HCT116 (cell line): ENCODE measurements at regions not wholly inside any gene's neighbourhood (a gene's known extent, or its start where the extent isn't known, plus 50 kb on each side); places are given as distances from the start of the nearest gene placed in this dataset.

Source experiments
- ATAC-seq: fragments of 200-7000 bp; cut with Tn5 transposase; 2 replicates; pipeline ENCODE4 v1.9.1; 2020; ENCODE audit warnings: mild to moderate bottlenecking, moderate library complexity
- BruUV-seq: library from RNA; stranded (reverse); fragments of 400-500 nt; replicated peaks from 2 replicates; lab custom pipeline; 2021; lab: Mats Ljungman, UMichigan
- CTCF ChIA-PET: fragments of 300-600 bp; sonication (Branson Sonifier 250); formaldehyde crosslinking; loops from one replicate; lab custom pipeline; 2021; ENCODE audit warnings: antibody characterized with exemption; lab: Charles Lee
- POLR2A ChIA-PET: fragments of 300-600, 350-600 bp; sonication (Branson Sonifier 250); formaldehyde crosslinking; loops from one replicate; lab custom pipeline; 2021; ENCODE audit warnings: antibody characterized with exemption; lab: Charles Lee
- RAD21 ChIA-PET, 2 experiments: fragments of 300-600 bp; sonication (Branson Sonifier 250); formaldehyde crosslinking; loops; one replicate each; lab custom pipeline; 2023; ENCODE audit warnings: low total read pairs in 2 of 2; ENCODE audit not compliant: uncharacterized antibody in 2 of 2, unreplicated experiment in 2 of 2, low non-redundant PET in 1 of 2; lab: Charles Lee
- DNase-seq: peaks from one replicate; pipeline ENCODE4 v3.0.0-alpha.2; 2010; ENCODE audit warnings: low read depth, low spot score
- H2AFZ ChIP-seq: fragments of 200-600 bp; shearing (Covaris generic), sonication (generic); 2 replicates; pipeline ENCODE4 v1.6.1; 2017; ENCODE audit warnings: low read depth, mixed run types, mixed read lengths, antibody characterized with exemption, low read length; ENCODE audit not compliant: poor library complexity, severe bottlenecking
- H3K27ac ChIP-seq: 2 replicates; pipeline ENCODE4 v1.5.1; 2012; ENCODE audit warnings: low read depth, low read length
- H3K27me3 ChIP-seq: fragments of 200-600 bp; sonication (generic); 2 replicates; pipeline ENCODE4 v1.6.1; 2016; ENCODE audit warnings: mixed run types, low read length, mixed read lengths; ENCODE audit not compliant: insufficient read depth
- H3K36me3 ChIP-seq, 2 experiments: fragments of 200-500 bp in 1 of 2; fragments of 200-600 bp in 1 of 2; sonication (Bioruptor generic) in 1 of 2; sonication (generic) in 1 of 2; 2 replicates each; pipeline versions ENCODE4 v1.5.1 to v1.6.1; 2014 to 2016; ENCODE audit warnings: low read length in 2 of 2, inconsistent platforms in 1 of 2, mixed read lengths in 1 of 2, mixed run types in 1 of 2; ENCODE audit not compliant: insufficient read depth in 2 of 2, control insufficient read depth in 1 of 2
- H3K4me1 ChIP-seq, 2 experiments: fragments of 200-600 bp in 1 of 2; sonication (generic) in 1 of 2; 2 replicates each; pipeline versions ENCODE4 v1.5.1 to v1.6.1; 2012 to 2017; ENCODE audit warnings: low read length in 2 of 2, inconsistent platforms in 1 of 2, mild to moderate bottlenecking in 1 of 2, mixed read lengths in 1 of 2, mixed run types in 1 of 2, moderate library complexity in 1 of 2; ENCODE audit not compliant: insufficient read depth in 2 of 2, control insufficient read depth in 1 of 2
- H3K4me2 ChIP-seq: fragments of 200-600 bp; sonication (generic); 2 replicates; pipeline ENCODE4 v1.6.1; 2017; ENCODE audit warnings: mixed run types, low read length, mixed read lengths
- H3K4me3 ChIP-seq, 2 experiments: fragments of 200-600 bp in 1 of 2; sonication (generic) in 1 of 2; replicated peaks in 1 of 2; 2 replicates each; pipeline ENCODE4 v1.5.1; 2011 to 2016; ENCODE audit warnings: low read length in 2 of 2, control low read depth in 1 of 2, low read depth in 1 of 2, mild to moderate bottlenecking in 1 of 2, mixed read lengths in 1 of 2, mixed run types in 1 of 2
- H3K79me2 ChIP-seq: fragments of 200-600 bp; sonication (generic); 2 replicates; pipeline ENCODE4 v1.6.1; 2017; ENCODE audit warnings: mild to moderate bottlenecking, mixed run types, low read length, moderate library complexity, mixed read lengths; ENCODE audit not compliant: insufficient read depth
- H3K9ac ChIP-seq: fragments of 200-600 bp; sonication (generic); 2 replicates; pipeline ENCODE4 v1.6.1; 2016; ENCODE audit warnings: low read length, mixed read lengths
- H3K9me2 ChIP-seq: fragments of 200-600 bp; sonication (generic), shearing (Covaris generic); 2 replicates; pipeline ENCODE4 v1.6.1; 2017; ENCODE audit warnings: mixed run types, mild to moderate bottlenecking, moderate library complexity; ENCODE audit not compliant: insufficient read depth
- H3K9me3 ChIP-seq, 2 experiments: fragments of 200-500 bp in 1 of 2; fragments of 200-600 bp in 1 of 2; sonication (Bioruptor generic) in 1 of 2; sonication (generic) in 1 of 2; 2 replicates each; pipeline ENCODE4 v1.6.1; 2014 to 2017; ENCODE audit warnings: low read length in 2 of 2, mixed read lengths in 2 of 2, inconsistent platforms in 1 of 2, low read depth in 1 of 2, mild to moderate bottlenecking in 1 of 2, mixed run types in 1 of 2, moderate library complexity in 1 of 2; ENCODE audit not compliant: control insufficient read depth in 1 of 2, insufficient read depth in 1 of 2
- H4K20me1 ChIP-seq: fragments of 200-600 bp; sonication (generic), shearing (Covaris generic); 2 replicates; pipeline ENCODE4 v1.6.1; 2017; ENCODE audit warnings: mixed run types, mild to moderate bottlenecking, moderate library complexity; ENCODE audit not compliant: insufficient read depth
- ATF3 ChIP-seq: IDR thresholded peaks from 2 replicates; pipeline ENCODE4 v1.6.1; 2012
- CTCF ChIP-seq, 3 experiments: fragments of 200-600 bp in 1 of 3; sonication (generic) in 1 of 3; IDR thresholded peaks in 2 of 3; conservative IDR thresholded peaks in 1 of 3; 2 replicates each; pipeline ENCODE4 v1.5.1; 2012 to 2017; ENCODE audit warnings: low read depth in 2 of 3, low read length in 2 of 3, antibody characterized with exemption in 1 of 3, borderline replicate concordance in 1 of 3, control low read depth in 1 of 3, mild to moderate bottlenecking in 1 of 3, mixed read lengths in 1 of 3, mixed run types in 1 of 3, moderate library complexity in 1 of 3; ENCODE audit not compliant: insufficient read depth in 1 of 3
- ELF1 ChIP-seq: IDR thresholded peaks from 2 replicates; pipeline ENCODE4 v1.6.1; 2012; ENCODE audit warnings: low read depth, borderline replicate concordance
- EZH2 ChIP-seq: fragments of 200-600 bp; sonication (generic); IDR thresholded peaks from 2 replicates; pipeline ENCODE4 v1.6.1; 2017; ENCODE audit warnings: antibody characterized with exemption, mixed run types
- EZH2phosphoT487 ChIP-seq: fragments of 200-600 bp; IDR thresholded peaks from 2 replicates; pipeline ENCODE4 v1.6.1; 2018; ENCODE audit warnings: antibody characterized with exemption, borderline replicate concordance
- FOSL1 ChIP-seq: IDR thresholded peaks from 2 replicates; pipeline ENCODE4 v1.6.1; 2012; ENCODE audit warnings: low read depth
- JUND ChIP-seq: IDR thresholded peaks from 2 replicates; pipeline ENCODE4 v1.6.1; 2012
- MAX ChIP-seq: IDR thresholded peaks from 2 replicates; pipeline ENCODE4 v1.6.1; 2012
- POLR2AphosphoS5 ChIP-seq: IDR thresholded peaks from 2 replicates; pipeline ENCODE4 v1.6.1; 2011; ENCODE audit warnings: mild to moderate bottlenecking, low read depth, low read length, moderate library complexity
- RAD21 ChIP-seq: IDR thresholded peaks from 2 replicates; pipeline ENCODE4 v1.6.1; 2012; ENCODE audit warnings: low read depth, mild to moderate bottlenecking
- REST ChIP-seq: IDR thresholded peaks from 2 replicates; pipeline ENCODE4 v1.6.1; 2012; ENCODE audit warnings: low read depth
- SP1 ChIP-seq: IDR thresholded peaks from 2 replicates; pipeline ENCODE4 v1.6.1; 2012; ENCODE audit warnings: low read depth
- SRF ChIP-seq: IDR thresholded peaks from 2 replicates; pipeline ENCODE4 v1.6.1; 2012; ENCODE audit warnings: low read depth
- TCF7L2 ChIP-seq: IDR thresholded peaks from 2 replicates; pipeline ENCODE4 v1.7.0; 2011; ENCODE audit warnings: borderline replicate concordance, inconsistent platforms; ENCODE audit not compliant: insufficient read depth, insufficient read length; ENCODE audit errors: extremely low read depth
- YY1 ChIP-seq: IDR thresholded peaks from 2 replicates; pipeline ENCODE4 v1.6.1; 2011; ENCODE audit warnings: low read length, low read depth, moderate library complexity, mild to moderate bottlenecking; ENCODE audit not compliant: insufficient replicate concordance; ENCODE audit errors: extremely low read depth
- ZBTB33 ChIP-seq: IDR thresholded peaks from 2 replicates; pipeline ENCODE4 v1.6.1; 2011; ENCODE audit warnings: mild to moderate bottlenecking, low read length, moderate library complexity; ENCODE audit not compliant: insufficient replicate concordance; ENCODE audit errors: extremely low read depth
- ZFX ChIP-seq: fragments of 450-650 bp; IDR thresholded peaks from 2 replicates; pipeline ENCODE4 v1.6.1; 2017
- ZNF274 ChIP-seq: fragments of 200-500 bp; sonication (Bioruptor generic); IDR thresholded peaks from 2 replicates; pipeline ENCODE4 v1.6.1; 2014; ENCODE audit warnings: mild to moderate bottlenecking, low read depth, low read length, inconsistent platforms
- intact Hi-C: fragments of 100-400 bp; cut with micrococcal nuclease; formaldehyde crosslinking; loops from 2 replicates; pipeline ENCODE4 v1.10.0; 2022

- BruUV-seq: no TSS peak
- no peak for DNase-seq
- intact Hi-C loops: no loop called here
- H3K9me3 ChIP-seq: no peaks in the 10 kb centered on the region
- peaks cover 0 to 7% of the 10 kb centered on the region in 2 experiments; a peak in 1 of 4 replicates for H3K4me1 ChIP-seq
- no peak overlapping the region for H2AFZ ChIP-seq
- H3K9me2 ChIP-seq: no peaks in the 10 kb centered on the region
- no peak for ATAC-seq
- H3K79me2 ChIP-seq: no peaks in the 10 kb centered on the region
- H4K20me1 ChIP-seq: no peaks in the 10 kb centered on the region
- H3K9ac ChIP-seq: no peak overlapping the region
- H3K4me2 ChIP-seq: no peak overlapping the region
- H3K27ac ChIP-seq: no peak overlapping the region
- TF ChIP-seq EZH2: no peak
- TF ChIP-seq ELF1: no peak
- TF ChIP-seq RAD21: no peak
- no peak for TF ChIP-seq ATF3
- no peak for TF ChIP-seq REST
- no peak for TF ChIP-seq EZH2phosphoT487
- TF ChIP-seq JUND: no peak
- TF ChIP-seq MAX: no peak
- TF ChIP-seq POLR2AphosphoS5: no peak
- no peak for TF ChIP-seq YY1
- TF ChIP-seq FOSL1: no peak
- no peak for TF ChIP-seq CTCF (IDR thresholded peaks at IDR 0.05 in 2 of 3, conservative IDR thresholded peaks at IDR 0.05 in 1 of 3; ENCODE audit: borderline replicate concordance in 1 of 3, insufficient read depth in 1 of 3, low read depth in 2 of 3, low read length in 2 of 3)
- TF ChIP-seq TCF7L2: no peak
- TF ChIP-seq SRF: no peak
- TF ChIP-seq ZNF274: no peak
- TF ChIP-seq ZFX: no peak
- TF ChIP-seq SP1: no peak
- no peak for TF ChIP-seq ZBTB33
- TF ChIP-seq, all 23 proteins: peak for 0
- Histone ChIP-seq H3K27me3 (no peaks in the 10 kb centered on the region), H3K36me3 (no peaks in the 10 kb centered on the region), H3K4me3 (no peak overlapping the region)
- ChIA-PET POLR2A (no interaction called here), RAD21 (no interaction called here), CTCF (no interaction called here)
These were observed 78.6 kb upstream of the NAA20 start for GRCh38 chr20:19938421-19939090.
